GM13977 (cell line): ENCODE measurements at regions not wholly inside any gene's neighbourhood (a gene's known extent, or its start where the extent isn't known, plus 50 kb on each side); places are given as distances from the start of the nearest gene placed in this dataset.
"Not testable (repeated sequence)": the region's sequence is repeated elsewhere in the genome, so short reads cannot be mapped to it uniquely, and the experiment has no call there.

ENCODE experiments used
- DNase-seq: peaks from one replicate; pipeline ENCODE4 v3.0.0; 2012; ENCODE audit warnings: low spot score
- in situ Hi-C: fragments of 300-500 bp; cut with MboI; formaldehyde crosslinking; loops from one replicate; pipeline ENCODE4 v1.12.0; 2022; ENCODE audit warnings: low sequenced_read_pairs, low pct_unique_long_range_greater_than_20kb, mixed read lengths, inconsistent platforms; ENCODE audit not compliant: unreplicated experiment
- TF ChIP-seq, protein P1 (sequence below): IDR thresholded peaks from 2 replicates; pipeline ENCODE4 v1.5.1; 2012; ENCODE audit warnings: mild to moderate bottlenecking, control low read depth; ENCODE audit not compliant: insufficient read depth; ENCODE audit errors: extremely low read depth, missing control alignments

DNA sequence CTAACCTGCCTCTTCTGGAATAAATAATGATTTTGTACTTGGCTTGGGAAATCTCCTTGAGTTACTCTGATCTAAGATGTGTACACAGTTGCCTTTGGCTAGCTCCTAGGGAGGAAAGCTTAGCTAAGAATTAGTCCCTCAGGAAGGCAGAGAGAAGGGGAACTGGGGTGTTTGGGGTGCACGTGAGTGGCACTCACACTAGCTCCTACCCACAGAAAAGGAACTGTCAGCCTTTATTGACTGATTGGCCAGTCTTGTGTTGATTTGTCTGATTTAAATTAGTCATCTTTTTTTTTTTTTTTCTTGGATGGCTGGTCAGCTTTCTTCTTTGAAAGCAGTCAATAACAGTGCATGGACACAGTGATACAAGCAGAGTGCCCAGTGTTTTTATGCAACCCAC is 107.7 kb downstream of the DMRT2 start:
- in situ Hi-C loops, result no loop called here
- DNase-seq, result no peak
- TF ChIP-seq, protein P1, sequence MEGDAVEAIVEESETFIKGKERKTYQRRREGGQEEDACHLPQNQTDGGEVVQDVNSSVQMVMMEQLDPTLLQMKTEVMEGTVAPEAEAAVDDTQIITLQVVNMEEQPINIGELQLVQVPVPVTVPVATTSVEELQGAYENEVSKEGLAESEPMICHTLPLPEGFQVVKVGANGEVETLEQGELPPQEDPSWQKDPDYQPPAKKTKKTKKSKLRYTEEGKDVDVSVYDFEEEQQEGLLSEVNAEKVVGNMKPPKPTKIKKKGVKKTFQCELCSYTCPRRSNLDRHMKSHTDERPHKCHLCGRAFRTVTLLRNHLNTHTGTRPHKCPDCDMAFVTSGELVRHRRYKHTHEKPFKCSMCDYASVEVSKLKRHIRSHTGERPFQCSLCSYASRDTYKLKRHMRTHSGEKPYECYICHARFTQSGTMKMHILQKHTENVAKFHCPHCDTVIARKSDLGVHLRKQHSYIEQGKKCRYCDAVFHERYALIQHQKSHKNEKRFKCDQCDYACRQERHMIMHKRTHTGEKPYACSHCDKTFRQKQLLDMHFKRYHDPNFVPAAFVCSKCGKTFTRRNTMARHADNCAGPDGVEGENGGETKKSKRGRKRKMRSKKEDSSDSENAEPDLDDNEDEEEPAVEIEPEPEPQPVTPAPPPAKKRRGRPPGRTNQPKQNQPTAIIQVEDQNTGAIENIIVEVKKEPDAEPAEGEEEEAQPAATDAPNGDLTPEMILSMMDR, result no peak

DNA sequence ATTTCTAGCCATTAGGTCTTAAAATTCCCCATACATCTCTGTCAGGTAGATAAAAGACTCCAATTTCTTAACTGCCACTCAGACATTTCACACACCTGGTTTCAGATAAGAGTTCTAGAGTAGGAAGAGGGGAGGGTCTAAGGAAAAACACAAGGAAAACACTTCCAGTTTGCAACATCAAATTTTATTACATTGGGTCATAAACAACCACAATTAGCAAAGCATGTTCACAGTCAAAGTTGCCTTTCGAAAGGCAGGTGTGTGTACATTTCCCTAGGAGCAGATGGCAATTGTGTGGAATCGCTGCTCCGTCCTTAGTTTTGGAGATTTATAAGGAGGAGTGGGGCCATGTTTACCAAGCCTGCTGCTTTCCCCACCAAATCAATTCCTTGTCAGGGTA is 120.8 kb downstream of the DMRT2 start:
- in situ Hi-C loops, result no loop called here
- TF ChIP-seq, protein P1, result no peak
- DNase-seq, result no peak

DNA sequence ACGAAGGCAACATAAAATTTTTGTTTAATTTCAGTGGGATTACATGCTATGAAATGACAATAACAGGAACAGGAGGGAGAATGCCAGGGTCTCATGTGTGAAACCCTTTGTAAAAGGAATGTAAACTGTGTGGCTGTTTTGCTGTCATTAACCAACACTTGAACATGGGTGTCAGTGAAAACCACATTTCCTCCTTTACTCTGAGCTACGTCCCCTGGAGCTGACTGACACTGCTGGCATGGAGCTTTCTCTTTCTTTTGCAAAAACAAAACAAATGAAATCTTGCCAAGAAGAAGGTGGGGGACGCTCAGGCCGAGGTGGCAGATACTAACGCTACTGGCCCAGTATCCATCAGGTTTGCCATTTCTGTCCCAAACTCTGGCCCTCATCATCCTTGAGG is 121.4 kb downstream of the DMRT2 start:
- in situ Hi-C loops, result no loop called here
- TF ChIP-seq, protein P1, result no peak

DNA sequence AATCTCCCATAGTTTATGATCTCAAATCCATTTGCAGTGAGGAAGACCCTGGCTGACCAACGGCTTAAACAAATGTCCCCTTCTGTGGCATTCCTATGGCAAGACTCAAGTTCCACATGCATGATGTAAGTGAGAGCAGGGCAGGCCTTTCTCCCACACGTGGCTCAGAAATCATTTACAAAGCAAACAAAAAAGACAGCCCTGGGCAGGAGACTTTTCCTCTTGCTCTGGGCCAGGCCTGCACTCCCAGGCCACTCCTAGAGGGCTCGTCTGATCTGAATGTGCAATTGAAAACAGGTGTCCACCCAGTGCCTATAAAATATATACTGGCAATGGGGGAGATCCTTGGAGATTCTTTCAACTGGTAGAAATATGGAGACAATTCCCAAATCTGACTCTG is 123.1 kb downstream of the DMRT2 start:
- TF ChIP-seq, protein P1, result no peak
- no peak for DNase-seq
- in situ Hi-C loops, result no loop called here

More for the DNA sequence above, 121.4 kb downstream of the DMRT2 start:
- no peak for DNase-seq

DNA sequence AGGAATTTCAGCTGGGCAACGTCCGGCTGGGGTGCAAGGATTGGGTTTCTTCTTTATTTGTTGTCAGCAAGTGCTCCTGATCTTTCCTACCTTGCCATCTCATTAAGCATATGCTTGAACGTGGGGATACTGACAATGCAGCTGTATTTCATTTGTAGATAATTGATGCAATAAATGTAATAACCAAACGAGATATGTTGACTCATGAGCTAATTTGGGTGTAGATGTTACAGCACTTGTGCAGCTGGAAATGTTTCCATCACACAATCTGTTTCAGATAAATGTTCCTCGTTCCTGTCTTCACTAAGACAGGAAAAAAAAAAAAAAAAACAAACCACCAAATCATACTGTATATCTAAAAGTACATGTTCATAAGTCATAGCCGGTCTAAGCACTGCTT is 123.8 kb downstream of the DMRT2 start:
- no peak for DNase-seq
- in situ Hi-C loops, result no loop called here
- TF ChIP-seq, protein P1, result no peak

DNA sequence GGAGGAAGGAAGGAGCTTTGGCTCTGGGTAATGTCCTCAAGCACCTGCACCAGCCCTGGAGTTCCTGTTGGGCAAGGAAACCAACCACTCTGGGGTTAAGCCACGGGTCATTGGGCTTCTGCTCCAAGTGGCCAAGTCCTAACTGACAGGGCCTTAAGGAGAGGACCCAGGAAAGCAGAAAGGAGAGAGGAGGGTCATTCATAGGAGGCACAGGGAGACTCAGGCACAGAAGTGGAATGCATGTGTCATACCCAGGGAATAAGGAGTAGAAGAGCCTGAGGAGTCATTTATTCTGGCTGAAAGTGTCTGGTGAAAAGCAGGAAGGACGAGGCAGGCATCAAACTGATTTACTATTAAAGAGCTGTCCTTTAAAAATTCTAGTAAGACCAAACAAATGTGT is 129.2 kb downstream of the DMRT2 start:
- TF ChIP-seq, protein P1, result no peak
- in situ Hi-C loops, result no loop called here
- no peak for DNase-seq

DNA sequence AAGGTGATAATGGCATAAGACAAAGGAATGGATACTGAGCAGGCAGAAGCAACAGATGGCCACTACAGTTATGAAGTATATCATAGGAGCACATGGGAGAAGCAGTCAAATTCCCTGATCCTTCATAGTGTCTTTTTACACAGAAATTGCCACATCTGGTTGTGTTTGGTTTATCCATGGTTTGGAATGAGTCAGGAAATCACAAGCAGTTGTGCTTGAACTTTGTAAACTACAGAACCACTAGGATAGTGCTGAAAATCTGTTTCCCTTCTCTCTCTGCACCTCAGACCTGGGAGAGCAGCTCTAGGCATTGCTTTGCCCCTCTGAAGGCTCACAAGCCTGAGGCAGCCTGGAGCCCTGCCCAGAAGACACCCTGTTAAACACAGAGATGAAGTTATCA is 134.0 kb downstream of the DMRT2 start:
- no peak for DNase-seq
- in situ Hi-C loops, result no loop called here
- TF ChIP-seq, protein P1, result no peak

DNA sequence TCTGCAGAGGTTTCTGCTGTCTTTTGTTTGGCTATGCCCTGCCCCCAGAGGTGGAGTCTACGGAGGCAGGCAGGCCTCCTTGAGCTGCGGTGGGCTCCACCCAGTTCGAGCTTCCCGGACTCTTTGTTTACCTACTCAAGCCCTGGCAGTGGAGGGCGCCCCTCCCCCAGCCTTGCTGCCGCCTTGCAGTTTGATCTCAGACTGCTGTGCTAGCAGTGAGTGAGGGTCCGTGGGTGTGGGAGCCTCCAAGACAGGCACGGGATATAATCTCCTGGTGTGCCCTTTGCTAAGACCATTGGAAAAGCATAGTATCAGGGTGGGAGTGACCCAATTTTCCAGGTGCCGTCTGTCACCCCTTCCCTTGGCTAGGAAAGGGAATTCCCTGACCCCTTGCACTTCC is 137.0 kb downstream of the DMRT2 start:
- in situ Hi-C loops, DNase-seq: not testable (repeated sequence)

DNA sequence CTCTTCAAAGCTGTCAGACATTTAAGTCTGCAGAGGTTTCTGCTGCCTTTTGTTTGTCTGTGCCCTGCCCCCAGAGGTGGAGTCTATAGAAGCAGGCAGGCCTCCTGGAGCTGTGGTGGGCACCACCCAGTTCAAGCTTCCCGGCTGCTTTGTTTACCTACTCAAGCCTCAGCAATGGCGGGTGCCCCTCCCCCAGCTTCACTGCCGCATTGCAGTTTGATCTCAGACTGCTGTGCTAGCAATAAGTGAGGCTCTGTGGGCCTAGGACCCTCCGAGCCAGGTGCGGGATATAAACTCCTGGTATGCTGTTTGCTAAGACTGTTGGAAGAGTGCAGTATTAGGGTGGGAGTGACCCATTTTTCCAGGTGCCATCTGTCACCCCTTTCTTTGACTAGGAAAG is 145.5 kb downstream of the DMRT2 start:
- in situ Hi-C loops, DNase-seq: not testable (repeated sequence)
